GM18498 (cell line): ENCODE measurements at regions not wholly inside any gene's neighbourhood (a gene's known extent, or its start where the extent isn't known, plus 50 kb on each side); places are given as distances from the start of the nearest gene placed in this dataset.

Experiments
- ATAC-seq: cut with Tn5 transposase; IDR thresholded peaks from one replicate; pipeline ENCODE4 v1.9.1; 2021; ENCODE audit warnings: mild to moderate bottlenecking, moderate library complexity; ENCODE audit not compliant: unreplicated experiment

- no peak for ATAC-seq
Measured at GRCh38 chr2:217081799-217082198, 221.9 kb upstream of the TNP1 start.

DNA sequence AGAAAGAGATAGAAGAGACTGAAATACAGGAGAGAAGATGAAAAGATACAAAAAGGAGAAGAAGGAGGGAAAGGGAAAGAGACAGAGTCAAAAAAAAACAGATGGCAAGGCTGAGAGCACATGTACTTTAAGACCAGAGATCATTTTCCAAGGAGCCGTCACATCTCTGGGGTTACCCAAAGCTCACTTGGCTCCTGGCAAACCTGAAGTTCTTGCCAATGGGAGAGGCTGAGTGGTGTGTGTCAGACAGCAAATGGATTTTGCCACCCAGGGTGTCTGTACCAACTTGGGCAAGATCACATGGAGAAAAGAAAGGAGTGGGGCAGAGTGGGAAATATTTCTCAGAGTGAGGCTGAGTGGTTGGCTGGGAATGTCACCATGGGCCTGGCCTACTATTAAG lies 219.3 kb upstream of the TNP1 start:
- ATAC-seq: no peak

- no peak for ATAC-seq
Measured at GRCh38 chr2:217077831-217078407, 218.1 kb upstream of the TNP1 start.

DNA sequence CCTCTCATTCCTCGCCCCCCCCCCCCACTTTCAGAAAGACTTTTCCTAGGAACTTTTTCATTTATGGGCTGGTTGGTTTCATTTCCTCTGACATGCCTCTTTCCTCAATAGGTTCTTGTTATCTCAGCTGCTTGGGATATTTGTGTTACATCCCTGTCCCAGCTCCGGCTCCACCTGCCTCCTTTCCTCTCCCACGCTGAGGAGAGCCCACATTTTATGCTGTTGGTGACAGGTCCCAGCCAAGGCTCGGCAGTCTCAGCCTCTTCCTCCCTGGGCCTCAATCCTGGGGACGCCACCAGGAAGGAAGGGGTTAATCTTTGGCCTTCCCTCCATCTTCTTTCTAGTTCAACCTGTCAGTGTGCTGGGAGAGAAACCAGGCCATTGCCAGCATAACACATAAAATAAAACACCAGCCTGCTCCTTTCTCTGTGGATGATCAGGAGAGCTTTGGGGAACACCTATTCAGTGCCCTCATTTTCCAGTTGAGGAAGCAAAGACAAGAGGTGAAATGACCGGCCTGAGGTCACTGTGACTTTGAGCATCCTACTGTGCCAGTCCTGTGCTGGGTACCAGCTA lies 216.9 kb upstream of the TNP1 start:
- ATAC-seq: no peak

DNA sequence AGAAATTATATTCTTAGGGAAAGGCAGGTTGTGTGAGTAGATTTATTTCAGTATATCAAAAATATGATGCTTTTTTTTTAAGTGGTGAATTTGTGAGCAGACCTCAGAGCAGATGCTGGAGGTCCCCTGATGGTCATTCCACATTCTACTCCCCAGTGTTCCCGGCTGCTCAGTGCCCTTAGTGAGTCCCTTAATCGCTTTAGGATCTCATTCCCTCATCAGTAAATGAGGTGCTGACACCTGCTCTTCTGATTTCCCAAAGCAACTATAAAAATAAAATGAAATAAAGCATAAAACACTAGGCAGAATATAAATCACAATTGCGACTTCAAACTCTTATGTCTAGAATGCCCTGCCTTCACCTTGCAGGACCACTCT lies 216.2 kb upstream of the TNP1 start:
- ATAC-seq: no peak

DNA sequence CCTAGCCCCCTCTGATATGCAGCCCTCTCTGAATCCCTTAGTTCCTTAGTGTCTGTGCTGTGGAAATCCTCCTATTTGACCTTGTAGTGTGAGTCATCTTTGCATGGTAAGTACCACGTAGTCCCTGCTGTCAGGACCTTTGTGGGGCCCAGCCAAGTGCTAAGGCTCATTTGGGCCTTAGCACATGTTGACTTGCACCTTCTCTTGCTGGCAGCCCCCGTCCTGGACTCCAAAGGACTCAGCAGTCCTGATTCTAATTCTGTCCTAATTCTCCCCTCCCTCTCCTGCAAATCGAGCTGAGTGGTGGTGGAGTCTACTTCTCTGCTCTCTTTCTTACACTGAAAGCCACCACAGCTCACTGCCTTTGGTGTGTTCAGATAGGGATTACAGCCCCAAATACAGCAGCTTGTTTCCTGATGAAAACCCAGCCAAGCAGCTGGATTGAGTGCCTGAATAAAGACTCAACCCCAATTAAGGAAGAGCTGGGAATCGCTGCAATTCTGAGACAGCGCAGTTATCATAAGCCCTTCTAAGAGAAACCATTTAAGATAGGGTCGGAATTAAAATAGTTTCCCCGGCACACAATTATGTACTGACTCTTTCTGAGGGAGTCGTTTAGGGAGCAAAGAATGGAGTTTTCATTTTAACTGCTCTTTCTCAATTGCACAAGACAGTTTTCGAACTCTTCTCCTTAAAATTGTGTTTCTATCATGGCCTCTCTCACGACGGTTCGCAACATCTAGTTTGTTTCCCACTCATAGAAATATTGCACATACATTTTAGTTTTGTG lies 215.6 kb upstream of the TNP1 start:
- no peak for ATAC-seq

- no peak for ATAC-seq
Measured at GRCh38 chr2:217074576-217075255, 214.9 kb upstream of the TNP1 start.

DNA sequence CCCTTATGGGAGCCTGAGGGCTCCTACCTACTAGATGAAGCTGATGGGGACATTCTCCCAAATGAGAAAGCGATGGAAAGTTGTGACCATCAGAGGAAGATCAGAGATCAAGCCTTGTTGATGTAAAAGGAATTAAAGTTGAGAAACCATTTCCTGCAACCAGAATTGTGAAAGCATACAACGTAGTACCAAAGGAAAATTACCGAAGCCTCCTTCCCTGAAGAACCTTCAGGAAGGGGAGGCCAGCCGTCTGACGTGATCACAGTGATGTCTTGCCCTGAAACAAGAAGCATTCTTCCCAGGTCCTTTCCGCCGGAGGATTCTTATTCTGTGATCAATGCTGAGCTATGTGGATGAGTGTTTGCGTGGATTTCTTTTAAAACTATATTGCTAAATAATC lies 211.6 kb upstream of the TNP1 start:
- ATAC-seq: no peak

DNA sequence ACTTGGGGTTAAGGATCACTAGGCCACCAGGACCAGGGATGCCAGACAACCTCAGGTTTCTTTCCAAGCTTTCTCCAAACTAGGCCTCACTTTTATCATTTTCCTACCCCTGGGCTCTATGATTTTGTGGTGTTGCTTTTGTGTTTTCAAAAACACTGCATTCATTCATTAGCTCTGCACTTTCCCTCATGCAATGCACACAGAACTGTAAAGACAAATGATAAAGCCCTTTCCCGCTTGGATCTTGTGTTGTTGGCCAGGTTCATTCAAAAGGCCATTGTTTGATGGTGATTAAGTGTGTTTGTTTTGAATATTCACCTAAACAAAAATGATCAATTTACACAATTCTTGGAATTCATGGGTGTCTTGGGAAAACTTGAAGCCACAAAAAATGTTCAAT lies 210.7 kb upstream of the TNP1 start:
- ATAC-seq: no peak

GRCh38 chr2:217070043-217070430 lies 210.2 kb upstream of the TNP1 start:
- ATAC-seq: no peak

DNA sequence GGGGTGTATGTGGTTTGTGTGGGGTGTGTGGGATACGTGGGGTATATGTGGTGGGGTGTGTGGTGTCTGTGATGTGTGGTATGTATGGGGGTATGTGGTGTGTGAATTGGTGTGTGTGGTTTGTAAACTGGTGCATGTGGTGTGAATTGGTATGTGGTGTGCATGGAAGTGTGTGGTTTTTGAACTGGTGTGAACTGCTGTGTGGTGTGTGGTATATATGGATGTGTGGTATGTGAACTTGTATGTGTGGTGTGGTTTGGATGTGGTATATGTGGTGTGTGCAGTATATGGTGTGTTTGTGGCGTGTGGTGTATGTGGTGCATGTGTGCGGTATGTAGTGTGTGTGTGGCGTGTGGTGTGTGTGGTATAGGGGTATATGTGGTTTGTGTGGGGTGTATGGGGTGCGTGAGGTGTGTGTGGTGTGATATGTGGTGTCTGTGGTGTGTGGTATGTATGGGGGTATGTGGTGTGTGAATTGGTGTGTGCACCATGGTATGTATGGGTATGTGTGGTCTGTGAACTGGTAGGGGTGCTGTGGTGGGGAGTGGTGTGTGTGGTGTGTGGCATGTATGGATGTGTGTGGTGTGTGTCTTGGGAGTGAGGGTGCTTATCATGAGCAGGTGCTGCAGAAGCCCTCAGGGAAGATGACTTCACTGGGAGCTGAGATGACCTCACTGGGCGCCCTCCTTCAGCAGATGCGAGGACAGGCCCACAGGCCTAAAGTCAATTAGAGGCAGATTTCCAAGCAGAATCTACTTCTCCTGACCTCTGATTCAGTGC lies 209.6 kb upstream of the TNP1 start:
- ATAC-seq: no peak

DNA sequence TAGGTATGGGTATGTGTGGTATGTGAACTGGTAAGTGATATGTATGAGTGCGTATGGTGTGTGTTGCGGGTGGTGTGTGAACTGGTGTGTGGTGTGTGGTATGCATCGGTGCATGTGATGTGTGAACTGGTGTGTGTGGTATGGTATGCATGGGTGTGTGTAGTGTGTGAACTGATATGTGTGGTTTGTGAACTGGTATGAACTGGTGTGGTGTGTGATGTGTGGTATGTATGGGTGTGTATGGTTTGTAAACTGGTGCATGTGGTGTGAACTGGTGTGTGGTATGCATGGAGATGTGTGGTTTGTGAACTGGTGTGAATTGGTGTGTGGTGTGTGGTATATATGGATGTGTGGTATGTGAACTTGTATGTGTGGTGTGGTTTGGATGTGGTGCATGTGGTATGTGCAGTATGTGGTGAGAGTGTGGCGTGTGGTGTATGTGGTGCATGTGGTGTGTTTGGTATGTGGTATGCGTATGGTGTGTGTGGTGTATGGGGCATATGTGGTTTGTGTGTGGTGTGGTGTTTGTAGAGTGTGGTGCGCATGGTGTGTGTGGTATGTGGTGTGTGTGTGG lies 208.9 kb upstream of the TNP1 start:
- no peak for ATAC-seq

DNA sequence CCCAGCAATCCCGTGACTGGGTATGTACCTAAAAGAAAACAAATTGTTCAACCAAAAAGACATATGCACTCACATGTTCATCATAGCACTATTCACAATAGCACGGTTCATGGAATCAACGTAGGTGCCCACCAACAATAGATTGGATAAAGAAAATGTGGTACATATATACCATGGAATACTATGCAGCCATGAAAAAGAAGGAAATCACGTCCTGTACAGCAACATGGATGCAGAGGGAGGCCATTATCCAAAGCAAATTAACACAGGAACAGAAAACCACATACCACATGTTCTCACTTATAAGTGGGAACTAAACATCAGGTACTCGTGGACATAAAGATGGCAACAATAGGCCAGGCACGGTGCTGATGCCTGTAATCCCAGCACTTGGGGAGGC lies 207.9 kb upstream of the TNP1 start:
- ATAC-seq: no peak

- no peak for ATAC-seq
Measured at GRCh38 chr2:217066510-217067270, 206.8 kb upstream of the TNP1 start.

GRCh38 chr2:217065695-217066405 lies 206.0 kb upstream of the TNP1 start:
- ATAC-seq: no peak

DNA sequence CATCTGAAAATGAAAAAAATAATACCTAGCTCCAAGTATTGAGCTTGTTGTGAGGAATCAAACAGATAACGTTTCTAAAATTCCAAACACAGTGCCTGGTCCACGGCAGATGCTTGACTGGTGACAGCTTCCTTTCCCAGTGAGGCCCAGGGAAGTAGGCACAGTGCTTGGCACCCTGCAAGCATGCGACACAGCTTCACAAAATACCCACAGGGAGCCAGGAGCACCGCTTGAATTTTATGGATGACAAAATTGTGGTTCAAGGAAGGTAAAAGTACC lies 205.1 kb upstream of the TNP1 start:
- no peak for ATAC-seq

DNA sequence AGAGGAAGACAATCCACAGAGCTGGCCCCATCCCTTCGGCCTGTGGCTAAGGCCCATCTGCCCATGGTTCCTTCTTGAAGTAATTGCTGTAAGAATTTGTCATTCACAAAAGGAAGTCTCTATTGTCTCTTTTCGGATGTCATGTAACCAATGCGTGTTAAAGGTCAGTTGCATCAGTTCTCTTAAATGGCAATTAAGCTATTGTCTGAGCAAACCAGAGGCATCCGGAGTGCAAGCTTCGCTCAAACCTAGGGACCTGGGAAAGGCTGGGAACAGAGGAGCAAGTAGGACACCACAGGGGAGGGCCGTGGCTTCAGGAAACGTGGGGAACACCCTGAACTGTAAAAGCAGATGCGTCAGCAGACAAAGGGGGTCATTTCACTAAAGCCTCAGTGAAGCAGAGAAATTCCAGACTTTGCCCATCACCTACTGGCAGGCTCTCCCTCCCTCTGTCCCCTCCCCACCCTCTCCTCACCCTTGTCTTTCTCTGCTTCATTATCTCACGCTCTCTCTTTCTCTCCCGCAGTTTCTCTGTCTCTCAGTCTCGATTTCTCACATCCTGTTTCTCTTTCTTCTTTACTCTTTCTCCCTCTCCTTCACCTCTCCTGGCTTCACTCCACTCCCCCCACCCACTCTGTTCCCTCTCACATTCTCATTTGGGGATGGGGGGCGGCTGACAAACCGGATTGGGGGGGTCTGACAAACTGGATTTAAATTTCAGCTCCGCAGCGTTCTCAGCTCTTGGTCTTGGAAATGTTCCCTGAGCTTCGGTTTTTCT lies 204.6 kb upstream of the TNP1 start:
- ATAC-seq: no peak

GRCh38 chr2:217063238-217063755 lies 203.4 kb upstream of the TNP1 start:
- no peak for ATAC-seq

DNA sequence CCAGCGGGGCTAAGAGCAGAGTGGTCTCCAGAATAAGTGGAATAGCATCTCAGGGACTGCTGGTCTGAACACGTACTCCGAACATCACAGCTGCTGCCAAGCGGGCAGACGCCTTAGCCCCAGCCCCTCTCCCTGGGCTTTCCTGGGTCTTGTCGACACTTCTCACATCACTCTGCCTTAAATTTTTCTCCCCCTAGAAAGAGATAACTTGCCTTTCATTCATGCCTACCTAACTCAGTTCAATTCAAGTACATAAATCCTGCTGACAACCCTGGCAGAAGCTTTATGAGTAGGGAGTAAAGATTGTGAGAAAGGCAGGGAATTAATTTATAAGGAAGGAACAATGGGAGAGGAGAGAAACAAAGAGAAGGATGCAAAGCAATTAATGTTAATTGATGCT lies 202.9 kb upstream of the TNP1 start:
- ATAC-seq: no peak
